Gastrocnemius medialis (tissue), 4 donors: ENCODE measurements at regions not wholly inside any gene's neighbourhood (a gene's known extent, or its start where the extent isn't known, plus 50 kb on each side); places are given as distances from the start of the nearest gene placed in this dataset.

Experiments
- POLR2A ChIP-seq, 2 donors: fragments of 450-650 bp; IDR thresholded peaks; one replicate each; pipeline ENCODE4 v1.6.1; 2017; ENCODE audit warnings: antibody characterized with exemption in 2 of 2, mild to moderate bottlenecking in 2 of 2, moderate library complexity in 2 of 2
- TF ChIP-seq, protein P1 (sequence below), 5 experiments: fragments of 450-650 bp in 3 of 5; fragments of 200-600 bp in 2 of 5; sonication (generic) in 2 of 5; IDR thresholded peaks in 4 of 5; conservative IDR thresholded peaks in 1 of 5; 1 replicate in 4 of 5; 2 replicates in 1 of 5; pipeline ENCODE4 v1.5.1; 2016 to 2019; ENCODE audit warnings: antibody characterized with exemption in 5 of 5, mild to moderate bottlenecking in 3 of 5, moderate library complexity in 3 of 5

DNA sequence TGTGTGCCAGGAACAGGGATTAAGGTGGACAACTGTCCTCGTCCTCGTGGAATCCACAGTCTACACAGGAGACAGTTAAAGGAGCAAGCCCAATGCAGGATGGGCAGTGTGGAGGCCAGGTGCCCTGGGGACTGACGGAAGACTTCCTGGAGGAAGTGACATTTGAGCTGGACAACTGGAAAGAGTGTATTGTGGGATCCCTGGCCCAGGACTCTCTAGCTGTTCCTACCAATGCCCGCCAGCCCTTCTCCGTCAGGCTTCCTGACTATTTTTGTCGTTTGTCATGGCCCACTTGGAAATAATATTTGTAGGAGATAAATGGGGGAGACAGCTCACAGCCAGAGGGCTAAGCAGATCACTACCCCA, 235.3 kb downstream of the TOMM20 start:
- TF ChIP-seq POLR2A (IDR thresholded peaks at IDR 0.05), result no peak
- TF ChIP-seq, protein P1, sequence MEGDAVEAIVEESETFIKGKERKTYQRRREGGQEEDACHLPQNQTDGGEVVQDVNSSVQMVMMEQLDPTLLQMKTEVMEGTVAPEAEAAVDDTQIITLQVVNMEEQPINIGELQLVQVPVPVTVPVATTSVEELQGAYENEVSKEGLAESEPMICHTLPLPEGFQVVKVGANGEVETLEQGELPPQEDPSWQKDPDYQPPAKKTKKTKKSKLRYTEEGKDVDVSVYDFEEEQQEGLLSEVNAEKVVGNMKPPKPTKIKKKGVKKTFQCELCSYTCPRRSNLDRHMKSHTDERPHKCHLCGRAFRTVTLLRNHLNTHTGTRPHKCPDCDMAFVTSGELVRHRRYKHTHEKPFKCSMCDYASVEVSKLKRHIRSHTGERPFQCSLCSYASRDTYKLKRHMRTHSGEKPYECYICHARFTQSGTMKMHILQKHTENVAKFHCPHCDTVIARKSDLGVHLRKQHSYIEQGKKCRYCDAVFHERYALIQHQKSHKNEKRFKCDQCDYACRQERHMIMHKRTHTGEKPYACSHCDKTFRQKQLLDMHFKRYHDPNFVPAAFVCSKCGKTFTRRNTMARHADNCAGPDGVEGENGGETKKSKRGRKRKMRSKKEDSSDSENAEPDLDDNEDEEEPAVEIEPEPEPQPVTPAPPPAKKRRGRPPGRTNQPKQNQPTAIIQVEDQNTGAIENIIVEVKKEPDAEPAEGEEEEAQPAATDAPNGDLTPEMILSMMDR (IDR thresholded peaks at IDR 0.05 in 4 of 5, conservative IDR thresholded peaks at IDR 0.05 in 1 of 5), result no peak
